Esophagus muscularis mucosa (tissue), 4 donors: ENCODE measurements at regions not wholly inside any gene's neighbourhood (a gene's known extent, or its start where the extent isn't known, plus 50 kb on each side); places are given as distances from the start of the nearest gene placed in this dataset.

Source experiments
- DNase-seq: peaks from one replicate; pipeline ENCODE4 v3.0.0-alpha.2; 2017; ENCODE audit errors: extremely low spot score
- H3K27ac ChIP-seq, 4 donors: fragments of 200-600 bp; sonication (generic); replicated peaks in 1 of 4; 1 replicate in 3 of 4; 2 replicates in 1 of 4; pipeline ENCODE4 v1.5.1; 2016 to 2019; ENCODE audit warnings: mild to moderate bottlenecking in 1 of 4
- H3K27me3 ChIP-seq, 4 donors: fragments of 200-600 bp; sonication (generic); one replicate each; pipeline versions ENCODE4 v1.5.1 to v1.6.0; 2016 to 2019
- H3K36me3 ChIP-seq, 4 donors: fragments of 200-600 bp; sonication (generic); one replicate each; pipeline ENCODE4 v1.5.1; 2016 to 2019
- H3K4me1 ChIP-seq, 4 donors: fragments of 200-600 bp; sonication (generic); one replicate each; pipeline ENCODE4 v1.5.1; 2016 to 2019
- H3K4me3 ChIP-seq, 4 donors: fragments of 200-600 bp; sonication (generic); 1 replicate in 2 of 4; 2 replicates in 2 of 4; pipeline ENCODE4 v1.5.1; 2016 to 2019; ENCODE audit warnings: mild to moderate bottlenecking in 4 of 4, moderate library complexity in 1 of 4
- H3K9me3 ChIP-seq, 4 donors: fragments of 200-600 bp; sonication (generic); 1 replicate in 3 of 4; 2 replicates in 1 of 4; pipeline ENCODE4 v1.5.1; 2016 to 2019
- CTCF ChIP-seq, 3 experiments: fragments of 200-600 bp in 2 of 3; fragments of 450-650 bp in 1 of 3; sonication (generic) in 2 of 3; IDR thresholded peaks; one replicate each; pipeline ENCODE4 v1.5.1; 2017 to 2019; ENCODE audit warnings: antibody characterized with exemption in 3 of 3, mild to moderate bottlenecking in 2 of 3, moderate library complexity in 1 of 3
- EP300 ChIP-seq: sonication (generic); formaldehyde crosslinking; IDR thresholded peaks from one replicate; pipeline ENCODE4 v1.6.1; 2017; ENCODE audit warnings: antibody characterized with exemption
- POLR2A ChIP-seq: fragments of 450-650 bp; IDR thresholded peaks from one replicate; pipeline ENCODE4 v1.6.1; 2017; ENCODE audit warnings: antibody characterized with exemption, moderate library complexity, mild to moderate bottlenecking, low read depth
- POLR2AphosphoS5 ChIP-seq, 2 donors: sonication (generic); formaldehyde crosslinking; IDR thresholded peaks; one replicate each; pipeline ENCODE4 v1.6.1; 2017; ENCODE audit warnings: antibody characterized with exemption in 2 of 2
- WGBS: methylation state at CpG from one replicate; pipeline ENCODE4 v1.1.5; 2018; 5-methylcytosine and 5-hydroxymethylcytosine counted together
- intact Hi-C: fragments of 100-400 bp; cut with DNase I; formaldehyde crosslinking; loops from one replicate; pipeline ENCODE4 v1.15.1; 2023

GRCh38 chr3:179503152-179503551 lies 51.9 kb upstream of the GNB4 start:
- Histone ChIP-seq H3K36me3 (no peaks in the 10 kb centered on the region), H3K9me3 (peaks cover 0 to 2% (median 0%) of the 10 kb centered on the region in 4 donors), H3K27ac (no peak overlapping the region), H3K27me3 (no peaks in the 10 kb centered on the region), H3K4me3 (no peak overlapping the region), H3K4me1 (no peaks in the 10 kb centered on the region)
- no peak for DNase-seq
- 81% methylated on average over 3 of the region's 3 CpGs for WGBS
- TF ChIP-seq CTCF (IDR thresholded peaks at IDR 0.05) (no peak), POLR2AphosphoS5 (IDR thresholded peaks at IDR 0.05) (no peak)
- intact Hi-C loops: no loop called here

GRCh38 chr3:179503640-179504039 lies 52.4 kb upstream of the GNB4 start:
- 81% methylated on average over 1 of the region's 1 CpG for WGBS

GRCh38 chr3:179504371-179504770 lies 53.1 kb upstream of the GNB4 start:
- no peaks in the 10 kb centered on the region for H3K4me1 ChIP-seq
- intact Hi-C loops: no loop called here
- no peaks in the 10 kb centered on the region for H3K9me3 ChIP-seq
- no peak overlapping the region for H3K4me3 ChIP-seq
- no peak overlapping the region for H3K27ac ChIP-seq
- TF ChIP-seq EP300 (no peak), CTCF (IDR thresholded peaks at IDR 0.05) (no peak), POLR2AphosphoS5 (IDR thresholded peaks at IDR 0.05) (no peak), POLR2A (no peak)
- WGBS: 100% methylated on average over 1 of the region's 1 CpG
- no peaks in the 10 kb centered on the region for H3K36me3 ChIP-seq
- DNase-seq: peak; percentile 4
- H3K27me3 ChIP-seq: no peaks in the 10 kb centered on the region

More at GRCh38 chr3:179503640-179504039, 52.4 kb upstream of the GNB4 start:
- Histone ChIP-seq H3K4me3 (no peak overlapping the region), H3K36me3 (no peaks in the 10 kb centered on the region), H3K4me1 (no peaks in the 10 kb centered on the region), H3K9me3 (no peaks in the 10 kb centered on the region), H3K27ac (no peak overlapping the region), H3K27me3 (no peaks in the 10 kb centered on the region)
- DNase-seq: peak; percentile 31
- intact Hi-C loops: no loop called here
- no peak for TF ChIP-seq POLR2A
- no peak for TF ChIP-seq CTCF (IDR thresholded peaks at IDR 0.05)
- TF ChIP-seq POLR2AphosphoS5 (IDR thresholded peaks at IDR 0.05): no peak
- no peak for TF ChIP-seq EP300

GRCh38 chr3:179505534-179505933 lies 54.3 kb upstream of the GNB4 start:
- Histone ChIP-seq H3K9me3 (no peaks in the 10 kb centered on the region), H3K4me1 (no peaks in the 10 kb centered on the region), H3K36me3 (no peaks in the 10 kb centered on the region), H3K27ac (no peak overlapping the region), H3K4me3 (no peak overlapping the region), H3K27me3 (no peaks in the 10 kb centered on the region)
- 68% methylated on average over 4 of the region's 4 CpGs for WGBS
- DNase-seq: peak; percentile 10
- TF ChIP-seq CTCF (IDR thresholded peaks at IDR 0.05): no peak
- no peak for TF ChIP-seq EP300
- no peak for TF ChIP-seq POLR2AphosphoS5 (IDR thresholded peaks at IDR 0.05)
- no peak for TF ChIP-seq POLR2A
- intact Hi-C loops: no loop called here

- WGBS: 97% methylated on average over 3 of the region's 3 CpGs
- H3K9me3 ChIP-seq: no peaks in the 10 kb centered on the region
- H3K27ac ChIP-seq: no peak overlapping the region
- no peak for TF ChIP-seq POLR2A
- no peak for TF ChIP-seq EP300
- TF ChIP-seq POLR2AphosphoS5 (IDR thresholded peaks at IDR 0.05): no peak
- TF ChIP-seq CTCF (IDR thresholded peaks at IDR 0.05): no peak
- intact Hi-C loops: no loop called here
- DNase-seq: no peak
- H3K4me3 ChIP-seq: no peak overlapping the region
- H3K36me3 ChIP-seq: no peaks in the 10 kb centered on the region
- H3K4me1 ChIP-seq: no peaks in the 10 kb centered on the region
- no peaks in the 10 kb centered on the region for H3K27me3 ChIP-seq
Observed at GRCh38 chr3:179506792-179507191, 55.5 kb upstream of the GNB4 start.
